ENCODE measurements at regions not wholly inside any gene's neighbourhood (a gene's known extent, or its start where the extent isn't known, plus 50 kb on each side); places are given as distances from the start of the nearest gene placed in this dataset.

DNA sequence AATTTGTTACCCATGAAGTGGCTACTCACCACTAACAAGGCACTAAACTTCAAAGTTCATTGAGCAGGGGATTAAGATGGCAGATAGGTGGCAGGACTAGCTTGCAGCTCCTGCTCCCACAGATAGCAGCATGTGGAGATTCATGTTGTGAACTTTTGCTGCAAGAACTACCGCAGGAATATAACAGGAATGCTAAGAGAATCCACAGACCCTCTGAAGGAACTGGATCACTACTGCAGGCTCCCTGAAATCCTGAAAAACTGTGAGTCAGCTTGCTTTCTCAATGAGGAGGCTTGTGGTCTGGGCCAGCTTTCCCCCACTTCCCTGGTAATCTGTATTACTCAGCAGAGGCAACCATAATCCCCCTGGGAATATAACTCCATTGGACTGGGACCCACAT, 118.5 kb upstream of the VCX2 start:
- TF ChIP-seq, protein P1, sequence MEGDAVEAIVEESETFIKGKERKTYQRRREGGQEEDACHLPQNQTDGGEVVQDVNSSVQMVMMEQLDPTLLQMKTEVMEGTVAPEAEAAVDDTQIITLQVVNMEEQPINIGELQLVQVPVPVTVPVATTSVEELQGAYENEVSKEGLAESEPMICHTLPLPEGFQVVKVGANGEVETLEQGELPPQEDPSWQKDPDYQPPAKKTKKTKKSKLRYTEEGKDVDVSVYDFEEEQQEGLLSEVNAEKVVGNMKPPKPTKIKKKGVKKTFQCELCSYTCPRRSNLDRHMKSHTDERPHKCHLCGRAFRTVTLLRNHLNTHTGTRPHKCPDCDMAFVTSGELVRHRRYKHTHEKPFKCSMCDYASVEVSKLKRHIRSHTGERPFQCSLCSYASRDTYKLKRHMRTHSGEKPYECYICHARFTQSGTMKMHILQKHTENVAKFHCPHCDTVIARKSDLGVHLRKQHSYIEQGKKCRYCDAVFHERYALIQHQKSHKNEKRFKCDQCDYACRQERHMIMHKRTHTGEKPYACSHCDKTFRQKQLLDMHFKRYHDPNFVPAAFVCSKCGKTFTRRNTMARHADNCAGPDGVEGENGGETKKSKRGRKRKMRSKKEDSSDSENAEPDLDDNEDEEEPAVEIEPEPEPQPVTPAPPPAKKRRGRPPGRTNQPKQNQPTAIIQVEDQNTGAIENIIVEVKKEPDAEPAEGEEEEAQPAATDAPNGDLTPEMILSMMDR (optimal IDR thresholded peaks at IDR 0.05 in 1 of 3, IDR thresholded peaks at IDR 0.05 in 1 of 3, conservative IDR thresholded peaks at IDR 0.05 in 1 of 3; ENCODE audit: extremely low read depth in 1 of 3, insufficient read depth in 2 of 3, low read length in 3 of 3) = no peak
- no peak for TF ChIP-seq EZH2 (IDR thresholded peaks at IDR 0.05; ENCODE audit: low read length)
